ENCODE measurements at regions not wholly inside any gene's neighbourhood (a gene's known extent, or its start where the extent isn't known, plus 50 kb on each side); places are given as distances from the start of the nearest gene placed in this dataset.

- H3K4me1 Mint-ChIP-seq, result no peaks in the 10 kb centered on the region
- POLR2A ChIA-PET, result no interaction called here
- DNase-seq (no peak), ATAC-seq (ENCODE audit: low read depth) (no peak)
- H3K27ac Mint-ChIP-seq, result no peak overlapping the region
- no peak overlapping the region for H3K4me3 Mint-ChIP-seq
- H3K27me3 Mint-ChIP-seq, result no peaks in the 10 kb centered on the region
- CTCF ChIA-PET, result no interaction called here
- no peak for TF ChIP-seq CTCF (IDR thresholded peaks at IDR 0.05)
- H3K9me3 Mint-ChIP-seq, result no peaks in the 10 kb centered on the region
- no peaks in the 10 kb centered on the region for H3K36me3 Mint-ChIP-seq (ENCODE audit: low read depth)
- intact Hi-C loops (cut with micrococcal nuclease), result no loop called here
These were observed 510.1 kb downstream of the EIPR1 start for GRCh38 chr2:2867397-2867979.

GRCh38 chr2:2866459-2866858 lies 511.2 kb downstream of the EIPR1 start:
- no peak for DNase-seq
- TF ChIP-seq CTCF (IDR thresholded peaks at IDR 0.05), result no peak
- Mint-ChIP-seq H3K36me3 (ENCODE audit: low read depth) (no peaks in the 10 kb centered on the region), H3K27me3 (no peaks in the 10 kb centered on the region), H3K9me3 (no peaks in the 10 kb centered on the region), H3K4me1 (no peaks in the 10 kb centered on the region), H3K27ac (no peak overlapping the region), H3K4me3 (no peak overlapping the region)
- ChIA-PET POLR2A (no interaction called here), CTCF (no interaction called here)
- no peak for ATAC-seq (ENCODE audit: low read depth)
- intact Hi-C loops (cut with micrococcal nuclease), result no loop called here

GRCh38 chr2:2862386-2862785 lies 515.2 kb downstream of the EIPR1 start:
- H3K27me3 Mint-ChIP-seq, result no peaks in the 10 kb centered on the region
- ATAC-seq (ENCODE audit: low read depth) (no peak), DNase-seq (no peak)
- no peak for TF ChIP-seq CTCF (IDR thresholded peaks at IDR 0.05)
- POLR2A ChIA-PET, result no interaction called here
- no peaks in the 10 kb centered on the region for H3K9me3 Mint-ChIP-seq
- intact Hi-C loops (cut with micrococcal nuclease), result no loop called here
- no peak overlapping the region for H3K27ac Mint-ChIP-seq
- no peaks in the 10 kb centered on the region for H3K36me3 Mint-ChIP-seq (ENCODE audit: low read depth)
- H3K4me1 Mint-ChIP-seq, result no peaks in the 10 kb centered on the region
- no peak overlapping the region for H3K4me3 Mint-ChIP-seq
- CTCF ChIA-PET, result no interaction called here

- Mint-ChIP-seq H3K27ac (no peak overlapping the region), H3K36me3 (ENCODE audit: low read depth) (no peaks in the 10 kb centered on the region), H3K4me3 (no peak overlapping the region), H3K9me3 (no peaks in the 10 kb centered on the region), H3K4me1 (no peaks in the 10 kb centered on the region), H3K27me3 (no peaks in the 10 kb centered on the region)
- ChIA-PET CTCF (no interaction called here), POLR2A (no interaction called here)
- no peak for DNase-seq
- no peak for TF ChIP-seq CTCF (IDR thresholded peaks at IDR 0.05)
- no peak for ATAC-seq (ENCODE audit: low read depth)
- intact Hi-C loops (cut with micrococcal nuclease), result no loop called here
These were observed 515.9 kb downstream of the EIPR1 start for GRCh38 chr2:2861666-2862240.

GRCh38 chr2:2860589-2861300 lies 516.9 kb downstream of the EIPR1 start:
- ChIA-PET POLR2A (no interaction called here), CTCF (no interaction called here)
- ATAC-seq (ENCODE audit: low read depth), result no peak
- DNase-seq, result no peak
- Mint-ChIP-seq H3K9me3 (no peaks in the 10 kb centered on the region), H3K27ac (no peak overlapping the region), H3K27me3 (no peaks in the 10 kb centered on the region), H3K4me3 (no peak overlapping the region), H3K36me3 (ENCODE audit: low read depth) (no peaks in the 10 kb centered on the region), H3K4me1 (no peaks in the 10 kb centered on the region)
- TF ChIP-seq CTCF (IDR thresholded peaks at IDR 0.05), result no peak
- intact Hi-C loops (cut with micrococcal nuclease), result no loop called here
